ENCODE measurements at regions not wholly inside any gene's neighbourhood (a gene's known extent, or its start where the extent isn't known, plus 50 kb on each side); places are given as distances from the start of the nearest gene placed in this dataset.

GRCh38 chr1:30490554-30491053, 232.8 kb downstream of the MATN1 start:
- TF ChIP-seq CTCF (IDR thresholded peaks at IDR 0.05): no peak
- no peak for TF ChIP-seq MAFK (IDR thresholded peaks at IDR 0.05; ENCODE audit: partially characterized antibody)
- TF ChIP-seq SREBF2 (IDR thresholded peaks at IDR 0.05): no peak
- no peak for TF ChIP-seq MAX (IDR thresholded peaks at IDR 0.05)
